Right ventricle myocardium superior (tissue), 1 donor: ENCODE measurements at regions not wholly inside any gene's neighbourhood (a gene's known extent, or its start where the extent isn't known, plus 50 kb on each side); places are given as distances from the start of the nearest gene placed in this dataset. TPM values are rescaled to one million over a fixed set of nuclear protein-coding genes. Genes with fewer than 3 reads are reported as not detected.

Source experiments
- ATAC-seq: fragments of 200-7000 bp; cut with Tn5 transposase; one replicate; pipeline ENCODE4 v1.9.1; 2020; ENCODE audit warnings: mild to moderate bottlenecking; ENCODE audit not compliant: poor library complexity
- DNase-seq: peaks from one replicate; pipeline ENCODE4 v3.0.0-alpha.2; 2020
- intact Hi-C: fragments of 100-400 bp; cut with DNase I; formaldehyde crosslinking; loops from one replicate; pipeline ENCODE4 v1.11.2; 2022
- microRNA-seq: library from miRNA; unstranded; fragments of <30 nt; microRNA quantifications from one replicate; pipeline ENCODE4 v1.2.0, GENCODE V29; 2020
- donor health status: DM: no; HTN: yes; CAD: no; lungs with severe emphysema.

- intact Hi-C loops: loop anchor here (10.0 kb wide), 1 partner anchor 145 kb away; no protein-coding TSS in a partner anchor
- DNase-seq: no peak
- no peak for ATAC-seq
Measured at GRCh38 chr11:130819625-130820024, 96.7 kb downstream of the SNX19 start.

Small RNA genes lying in the stretch of these regions (microRNA-seq; reads per million reads assigned to microRNA genes)
- gene MIR8052: not detected
